NCI-H345 (cell line): ENCODE measurements at regions not wholly inside any gene's neighbourhood (a gene's known extent, or its start where the extent isn't known, plus 50 kb on each side); places are given as distances from the start of the nearest gene placed in this dataset.
A peak's percentile ranks its signal among the peaks of the same experiment; 100 is the strongest.
"Not testable (repeated sequence)": the region's sequence is repeated elsewhere in the genome, so short reads cannot be mapped to it uniquely, and the experiment has no call there.

Source experiments
- DNase-seq: peaks from one replicate; lab custom pipeline; 2025; lab: John Stamatoyannopoulos, UW

DNA sequence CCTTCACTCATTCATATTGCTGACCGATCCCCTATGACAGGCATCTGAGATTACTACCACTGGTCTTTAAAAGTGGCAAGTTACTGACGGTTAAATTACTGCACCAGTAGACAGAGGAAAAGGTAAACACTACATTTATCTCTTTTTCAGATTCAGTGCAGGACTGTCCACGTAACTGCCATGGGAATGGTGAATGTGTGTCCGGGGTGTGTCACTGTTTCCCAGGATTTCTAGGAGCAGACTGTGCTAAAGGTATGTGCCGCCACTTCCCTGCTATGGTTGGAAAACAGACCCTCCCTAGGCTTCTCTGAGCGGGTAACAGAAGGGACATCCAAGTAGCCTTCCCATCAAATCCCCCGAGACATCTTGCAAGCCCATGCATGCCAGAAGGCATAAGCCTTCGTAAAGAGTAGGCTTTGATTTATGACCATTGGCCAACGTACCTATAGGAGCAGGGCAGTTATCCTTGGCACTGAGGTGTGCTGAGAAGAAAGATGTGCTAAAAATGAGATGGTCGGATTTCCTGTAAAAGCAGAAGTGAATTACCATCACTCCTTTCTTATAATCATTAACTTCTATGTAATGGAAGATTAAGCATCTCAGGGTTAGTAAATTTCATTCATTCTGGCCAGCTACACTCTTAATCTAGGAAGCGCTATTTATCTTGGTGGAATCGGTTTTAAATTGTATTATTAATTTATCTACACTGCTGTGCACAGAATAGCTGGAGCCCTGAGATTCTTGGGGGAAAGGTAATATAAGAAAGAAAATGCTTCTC is 193.4 kb upstream of the WWC1 start:
- no peak for DNase-seq

DNA sequence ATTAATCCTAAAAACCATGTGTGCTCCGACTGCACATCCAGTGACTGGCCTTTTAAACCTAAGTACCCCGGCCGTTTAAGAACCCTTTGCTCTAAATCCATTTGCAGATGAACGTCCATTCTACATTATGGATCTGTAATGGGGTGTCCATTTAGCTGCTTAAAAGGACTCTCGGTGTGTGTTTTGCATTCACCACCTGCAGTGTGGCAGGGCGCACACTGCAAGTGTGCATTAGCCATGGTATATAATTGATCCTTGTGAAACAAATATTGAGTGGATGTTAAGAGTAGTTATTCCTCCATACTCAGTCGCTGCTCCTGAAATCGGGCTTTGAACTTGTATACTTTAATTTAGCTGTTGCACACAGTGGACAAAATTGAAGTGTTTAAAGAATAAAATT is 190.1 kb upstream of the WWC1 start:
- DNase-seq = no peak

DNA sequence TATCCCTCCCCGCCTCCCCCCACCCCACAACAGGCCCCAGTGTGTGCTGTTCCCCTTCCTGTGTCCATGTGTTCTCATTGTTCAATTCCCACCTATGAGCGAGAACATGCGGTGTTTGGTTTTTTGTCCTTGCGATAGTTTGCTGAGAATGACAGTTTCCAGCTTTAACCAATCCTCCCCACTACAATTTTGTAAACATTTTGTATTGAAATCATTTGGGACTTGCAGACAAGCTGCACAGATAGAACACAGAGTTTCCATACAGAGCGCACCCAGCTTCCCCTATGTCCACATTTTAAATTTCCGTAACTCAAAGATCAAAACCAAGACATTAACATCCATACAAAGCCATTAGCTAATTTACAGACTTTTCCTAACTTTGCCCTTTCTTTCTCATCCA is 188.4 kb upstream of the WWC1 start:
- not testable (repeated sequence) for DNase-seq

DNA sequence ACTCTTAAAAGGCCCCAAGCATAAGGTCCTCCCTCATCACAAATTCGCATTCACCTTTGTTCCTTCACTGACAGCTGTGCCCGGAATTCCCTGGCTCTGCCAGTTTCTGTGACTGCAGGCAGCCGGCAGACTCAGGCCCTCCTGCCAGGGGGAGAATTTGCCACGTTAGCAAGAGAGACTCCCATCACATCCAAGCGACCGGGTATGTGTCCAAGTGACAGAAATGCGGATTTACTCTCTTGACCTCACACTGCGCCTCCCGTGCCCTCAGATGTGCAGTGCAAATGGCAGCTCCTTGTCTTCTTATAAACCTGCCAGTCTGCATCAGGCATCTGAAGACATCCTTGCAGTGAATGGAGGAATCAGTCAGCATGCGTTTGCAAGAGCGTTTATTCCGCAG is 187.1 kb upstream of the WWC1 start:
- DNase-seq = no peak

DNA sequence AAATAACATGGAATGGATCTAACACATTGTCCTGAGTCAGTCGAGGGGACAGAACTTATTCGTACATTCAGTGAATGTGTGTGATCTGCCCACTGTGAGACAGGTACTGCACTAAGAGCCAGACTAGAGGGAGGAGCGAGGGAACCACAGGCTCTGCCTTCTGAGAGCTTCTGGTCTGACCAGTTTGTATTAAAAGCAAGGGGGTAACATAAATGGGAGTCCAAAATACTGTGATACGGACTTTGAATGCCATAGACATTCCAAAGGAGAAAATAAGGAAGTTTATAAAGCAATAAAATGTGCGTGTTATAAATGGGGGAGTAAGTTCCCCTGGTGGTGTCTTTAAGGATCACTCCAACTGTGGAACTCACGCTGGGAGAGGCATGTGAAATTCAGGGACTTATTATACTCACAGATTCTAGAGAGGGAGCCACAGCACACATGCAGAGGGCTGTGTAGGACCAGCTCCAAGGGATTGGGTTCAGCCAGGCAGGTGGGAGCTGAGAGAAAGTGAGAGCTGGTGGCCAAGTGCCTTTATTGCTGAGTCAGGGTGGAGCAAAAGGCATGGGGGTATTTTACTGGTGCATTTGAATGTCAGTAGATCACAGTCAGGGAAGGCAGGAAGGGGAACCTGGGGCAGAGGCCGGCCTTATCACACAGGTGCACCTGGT is 186.5 kb upstream of the WWC1 start:
- no peak for DNase-seq

DNA sequence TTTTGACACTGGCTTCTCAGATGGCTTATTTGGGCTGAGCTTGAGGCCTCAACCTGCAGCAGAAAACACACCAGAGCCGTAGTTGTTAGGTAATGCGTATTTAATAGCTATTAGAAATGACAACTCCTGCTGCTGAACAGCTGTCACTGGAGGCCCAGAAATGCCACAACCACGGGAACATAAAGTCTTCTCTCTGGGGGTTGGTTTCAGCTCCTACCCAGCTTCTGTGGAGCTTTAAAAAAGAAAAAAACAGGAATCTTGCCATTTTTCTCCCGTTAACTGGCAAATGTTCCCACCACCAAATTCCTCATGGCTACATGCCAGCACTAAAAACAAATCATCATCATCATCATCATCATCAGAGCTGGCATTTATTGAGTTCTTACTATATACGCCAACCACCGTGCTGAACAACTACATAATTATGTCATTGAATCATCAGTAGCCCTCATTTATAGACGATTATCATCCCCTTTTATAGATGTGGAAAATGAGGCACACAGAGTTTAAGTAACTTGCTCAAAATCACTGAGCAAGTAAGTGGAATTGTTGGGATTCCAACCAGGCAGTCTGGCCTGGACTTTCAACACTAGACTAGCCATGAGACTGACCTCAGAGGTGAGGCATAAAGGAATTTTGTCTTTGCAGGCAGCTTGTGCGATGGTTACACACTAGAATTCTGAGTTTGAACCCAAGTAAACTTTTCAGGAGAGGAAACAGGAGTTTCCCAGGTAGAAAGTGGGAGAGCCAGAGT is 185.3 kb upstream of the WWC1 start:
- no peak for DNase-seq

DNA sequence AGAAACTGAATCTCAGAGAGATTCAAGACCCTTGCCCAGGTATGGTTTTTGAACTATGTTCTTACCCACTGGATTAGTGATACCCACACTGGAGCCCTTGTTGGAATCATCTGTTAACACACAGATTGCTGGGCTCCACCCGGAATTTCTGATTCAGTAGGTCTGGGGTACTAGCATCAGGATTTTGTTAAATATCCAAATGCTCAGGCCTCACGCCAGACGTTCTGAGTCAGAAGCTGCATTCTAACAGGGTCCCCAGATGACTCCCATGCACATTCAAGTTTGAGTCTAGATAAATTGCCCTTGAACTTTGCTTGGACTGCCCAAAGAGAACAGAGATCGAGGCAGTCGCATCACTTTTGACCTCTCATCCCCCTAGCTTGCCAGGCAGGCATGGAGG is 182.0 kb upstream of the WWC1 start:
- no peak for DNase-seq

DNA sequence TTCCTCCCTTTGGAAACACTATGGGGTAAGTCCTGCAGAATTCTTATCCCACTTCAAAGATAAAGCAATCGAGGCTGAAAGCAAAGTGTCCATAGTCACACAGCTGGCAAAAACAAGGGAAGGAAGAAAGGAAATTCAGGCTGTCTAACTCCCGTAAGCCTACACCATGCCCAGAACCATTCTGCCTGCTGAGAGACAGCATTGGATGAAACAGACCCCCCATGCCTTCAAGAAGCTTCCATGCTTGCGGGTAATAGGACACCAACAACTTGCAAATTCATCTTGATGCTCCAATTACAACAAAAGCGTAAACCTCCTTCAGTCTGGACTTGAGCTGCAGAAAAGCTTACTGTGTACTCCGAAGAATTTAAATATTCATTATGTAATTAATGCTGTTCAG is 181.1 kb upstream of the WWC1 start:
- DNase-seq = no peak

DNA sequence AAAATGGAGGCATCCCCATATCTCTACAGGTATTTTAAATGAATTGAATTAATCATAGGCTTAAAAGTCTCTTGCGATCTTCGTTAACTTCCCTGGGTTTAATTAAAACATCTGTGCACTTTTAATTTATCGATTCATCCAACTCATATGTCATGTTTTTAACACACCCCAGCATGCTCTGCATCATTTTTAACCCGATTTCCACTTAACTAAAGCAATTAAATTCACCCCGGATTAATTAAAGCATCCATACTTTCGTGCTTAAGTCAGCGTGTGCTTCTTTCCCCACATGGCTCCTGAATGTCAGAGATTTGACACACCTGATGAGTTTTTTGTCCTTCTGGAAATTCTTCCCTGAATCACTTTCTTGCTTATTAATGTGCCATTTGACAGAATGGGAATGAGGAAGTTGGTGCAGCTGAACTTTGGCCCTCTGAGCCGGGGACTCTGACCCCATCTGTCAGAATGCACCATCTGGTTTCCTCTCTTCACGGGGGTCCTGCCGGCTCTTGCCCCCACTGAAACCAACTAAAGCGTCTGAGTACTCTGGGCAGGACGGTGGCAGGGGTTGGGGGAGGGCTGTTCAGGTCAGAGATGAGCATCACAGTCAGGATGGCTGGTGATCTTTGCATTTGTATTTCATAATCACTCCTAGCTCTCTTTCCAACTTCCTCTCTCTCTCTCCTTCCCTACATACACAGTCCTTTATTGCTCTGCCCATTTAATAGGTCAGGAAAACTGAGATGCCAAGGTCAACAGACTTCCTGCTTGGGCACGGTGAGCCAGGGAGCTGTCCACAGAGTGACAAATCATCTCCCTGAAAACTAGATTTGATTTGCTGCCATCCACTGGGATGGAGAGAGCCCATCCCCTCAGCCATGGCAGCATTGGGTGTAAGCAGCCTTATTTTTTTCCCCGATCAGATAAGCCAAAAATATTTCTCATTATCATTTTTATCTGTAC is 180.3 kb upstream of the WWC1 start:
- no peak for DNase-seq

DNA sequence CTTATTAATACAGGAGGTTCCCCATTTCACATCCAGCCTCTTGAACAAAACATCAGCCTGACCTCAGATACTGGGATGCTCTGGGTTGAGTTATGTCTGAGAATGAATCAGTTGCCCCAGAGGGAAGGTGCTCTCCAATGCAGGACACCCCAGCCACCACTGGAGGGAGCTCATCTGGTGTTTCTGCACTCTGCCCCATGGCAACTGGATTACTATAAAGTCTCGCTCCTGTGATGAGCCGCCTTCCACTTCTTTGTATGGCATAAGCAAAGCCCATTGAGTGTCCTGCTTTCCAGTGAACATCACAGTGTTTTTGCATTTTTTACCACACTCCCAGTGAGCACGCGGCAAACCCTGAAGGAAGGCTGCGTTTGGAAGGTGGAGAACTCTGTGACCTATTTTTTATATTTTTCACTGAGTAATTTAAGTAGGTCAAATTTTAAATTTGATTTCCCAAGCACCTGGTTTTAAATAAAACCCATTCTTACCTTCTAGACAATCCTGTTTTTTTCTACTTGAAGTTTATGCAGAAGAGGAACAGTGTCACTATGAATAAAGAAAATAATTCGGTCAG is 176.9 kb upstream of the WWC1 start:
- peak; percentile 16 for DNase-seq

DNA sequence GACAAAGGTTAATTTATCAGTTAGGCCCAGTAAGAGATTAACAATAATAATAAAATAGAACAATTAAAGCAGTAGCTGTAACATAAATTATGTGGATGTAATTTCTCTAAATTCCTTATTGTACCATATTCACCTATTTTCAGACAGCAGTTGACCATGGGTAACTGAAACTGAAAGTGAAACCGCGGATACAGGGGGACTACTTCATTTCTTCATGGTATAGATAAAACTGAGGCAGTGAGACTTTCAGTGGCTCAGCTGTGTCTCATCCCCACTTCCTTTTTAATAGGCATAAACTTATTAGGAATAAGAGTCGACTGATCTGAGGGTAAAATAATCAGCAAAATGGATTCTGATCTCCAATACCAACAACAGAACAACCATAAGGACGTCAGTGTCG is 174.0 kb upstream of the WWC1 start:
- no peak for DNase-seq

DNA sequence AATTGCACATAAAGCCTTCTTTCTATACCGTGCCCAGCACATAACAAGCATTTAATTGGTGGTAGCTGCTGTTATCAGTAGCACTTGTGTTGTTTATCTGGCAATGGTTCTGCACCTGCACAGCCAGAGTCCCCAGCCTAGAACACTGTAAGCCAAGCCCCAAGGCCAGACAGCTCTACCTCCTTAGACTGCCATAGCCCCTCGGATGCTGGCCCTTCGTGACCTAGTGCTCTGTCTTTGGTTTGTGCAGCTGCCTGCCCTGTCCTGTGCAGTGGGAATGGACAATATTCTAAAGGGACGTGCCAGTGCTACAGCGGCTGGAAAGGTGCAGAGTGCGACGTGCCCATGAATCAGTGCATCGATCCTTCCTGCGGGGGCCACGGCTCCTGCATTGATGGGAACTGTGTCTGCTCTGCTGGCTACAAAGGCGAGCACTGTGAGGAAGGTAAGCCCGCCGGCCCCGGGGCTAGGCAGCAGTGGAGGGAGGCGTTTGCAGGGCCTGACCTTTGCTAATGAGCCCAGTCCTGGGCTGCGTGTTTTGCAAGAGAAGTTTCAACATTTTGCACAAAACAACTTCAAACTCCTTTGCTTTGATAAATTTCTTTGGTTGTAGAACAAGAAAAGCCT is 173.3 kb upstream of the WWC1 start:
- no peak for DNase-seq

DNA sequence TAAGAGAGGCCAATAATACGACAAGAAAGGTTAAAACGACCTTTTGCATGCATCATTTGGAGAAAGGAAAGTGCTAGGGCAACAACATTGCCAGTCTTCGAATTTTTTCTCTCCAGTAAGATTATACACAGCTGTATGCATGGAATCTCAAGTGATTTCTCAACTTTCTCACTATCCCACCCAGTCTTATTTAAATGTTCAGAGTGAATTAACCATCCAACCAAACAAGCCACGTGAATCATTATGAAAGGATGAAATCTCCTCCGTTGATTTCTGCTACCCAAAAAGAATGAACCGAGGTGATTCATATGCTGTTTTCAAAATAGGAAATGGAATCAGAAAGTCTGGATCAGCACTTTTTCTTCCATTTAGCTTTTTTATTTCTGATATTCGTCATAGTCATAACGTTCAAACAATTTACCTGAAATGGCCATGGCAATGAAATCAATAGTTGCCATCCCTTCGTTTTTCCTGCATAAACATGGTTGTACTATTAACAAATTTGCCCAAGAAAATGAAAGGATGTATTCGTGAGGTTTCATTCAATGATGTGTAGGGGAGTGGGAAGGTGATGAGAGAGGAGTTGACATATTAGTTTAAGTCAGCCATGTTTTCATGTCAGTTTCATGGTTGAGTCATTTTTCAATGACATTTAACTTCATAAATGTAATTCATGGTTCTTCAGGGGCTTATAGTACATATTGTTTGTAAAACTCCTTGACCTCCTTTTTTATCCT is 170.9 kb upstream of the WWC1 start:
- no peak for DNase-seq

DNA sequence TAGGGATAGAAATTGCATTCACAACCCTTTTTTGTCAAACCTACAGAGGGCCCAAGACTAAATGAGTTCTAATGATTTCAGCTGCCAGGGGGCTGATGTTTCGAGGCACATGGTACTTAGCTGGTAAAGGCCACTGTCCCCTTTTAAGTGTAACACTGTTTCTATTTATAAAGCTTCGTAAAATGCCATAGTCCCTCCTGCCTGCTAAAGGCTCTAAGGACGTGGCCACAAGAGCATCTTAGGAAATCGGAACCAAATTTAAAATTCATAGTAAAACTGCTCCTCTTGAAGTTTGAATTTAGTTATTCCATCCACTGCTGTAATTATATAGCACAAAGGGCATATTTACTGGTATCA is 170.3 kb upstream of the WWC1 start:
- no peak for DNase-seq

DNA sequence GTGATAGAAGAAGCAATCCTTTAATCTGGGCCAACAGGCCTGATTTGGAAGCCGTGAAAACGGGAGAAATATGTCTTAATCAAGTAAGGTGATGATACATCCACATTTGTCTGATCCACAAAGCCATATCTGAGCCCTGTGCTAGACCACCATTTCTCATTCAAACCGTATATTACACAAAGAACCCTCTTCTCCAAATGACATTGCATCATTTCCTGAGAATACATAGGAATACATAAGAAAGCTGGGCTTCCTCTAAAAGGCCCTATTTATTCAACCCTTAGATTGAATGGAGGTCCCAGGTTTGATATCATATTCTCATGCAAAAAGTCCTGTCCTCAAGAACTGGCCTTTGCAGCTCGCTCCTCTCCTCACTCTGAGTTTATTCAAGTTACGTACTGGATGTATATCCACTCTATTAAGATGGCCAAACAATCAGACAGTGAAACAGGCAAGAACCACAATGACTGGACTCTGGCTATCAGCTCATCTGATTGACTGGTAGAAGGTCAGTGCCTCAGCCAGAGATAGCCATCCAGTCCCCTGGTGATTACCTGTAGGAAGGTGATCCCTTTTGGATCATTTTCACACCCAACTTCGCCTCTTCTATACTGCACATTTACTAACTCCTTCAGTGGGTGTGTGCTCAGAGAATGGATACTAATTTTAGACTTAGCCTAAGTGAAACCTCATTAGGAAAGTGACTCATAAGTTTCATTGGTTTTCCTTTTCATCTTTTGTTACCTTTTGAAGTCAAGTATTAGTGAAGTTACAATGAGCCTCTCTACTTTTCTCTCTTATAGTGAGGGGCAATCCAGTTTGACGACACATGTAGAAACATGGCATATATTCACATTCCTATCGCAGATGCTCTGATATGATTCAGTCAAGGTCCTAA is 167.6 kb upstream of the WWC1 start:
- DNase-seq = no peak

DNA sequence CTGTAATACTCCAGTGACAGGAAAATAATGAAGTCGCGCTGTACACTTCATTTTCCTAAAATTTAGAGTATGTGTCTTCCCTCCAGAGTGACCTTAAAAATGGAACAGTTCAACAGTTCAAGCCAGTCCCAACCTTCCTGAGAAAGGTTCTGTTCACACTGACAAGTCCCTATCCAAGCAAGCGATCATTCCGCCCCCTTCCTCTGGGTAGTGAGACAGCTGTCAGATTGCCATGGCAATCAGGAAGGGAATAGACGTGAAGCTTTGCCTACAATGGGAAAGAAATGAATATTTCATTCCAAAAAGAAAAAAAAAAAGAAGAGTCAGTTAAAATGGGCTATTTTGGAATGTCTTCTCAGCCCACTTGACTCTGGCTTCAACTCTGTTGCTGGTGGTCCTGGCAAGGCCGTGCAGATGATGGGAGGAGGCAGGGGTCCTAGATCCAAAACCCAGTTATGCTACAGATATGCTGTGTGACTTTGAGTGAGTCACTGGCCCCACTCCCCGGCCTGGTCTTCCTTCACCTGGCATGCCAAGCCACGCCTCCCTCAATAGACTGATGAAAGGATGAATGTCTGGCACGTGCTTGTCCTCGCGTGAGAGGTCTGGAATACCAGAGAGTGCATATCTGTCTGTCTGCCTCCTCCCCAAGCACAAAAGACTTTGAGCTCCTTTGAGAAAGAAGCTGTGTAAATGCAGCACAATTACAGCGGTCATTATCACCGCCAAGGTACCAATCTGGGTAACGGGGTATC is 165.8 kb upstream of the WWC1 start:
- DNase-seq = no peak

DNA sequence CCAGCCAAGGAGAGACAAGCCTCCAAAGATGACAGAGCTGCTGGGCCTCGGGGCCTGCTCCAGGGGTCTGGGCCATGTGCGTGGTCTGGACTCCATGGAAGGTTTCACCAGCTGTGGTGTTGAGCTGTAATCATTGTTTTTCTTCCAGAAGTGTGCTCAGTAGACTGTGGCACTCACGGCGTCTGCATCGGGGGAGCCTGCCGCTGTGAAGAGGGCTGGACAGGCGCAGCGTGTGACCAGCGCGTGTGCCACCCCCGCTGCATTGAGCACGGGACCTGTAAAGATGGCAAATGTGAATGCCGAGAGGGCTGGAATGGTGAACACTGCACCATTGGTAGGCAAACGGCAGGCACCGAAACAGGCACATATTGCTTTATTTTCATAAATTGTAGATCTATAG is 164.8 kb upstream of the WWC1 start:
- no peak for DNase-seq

DNA sequence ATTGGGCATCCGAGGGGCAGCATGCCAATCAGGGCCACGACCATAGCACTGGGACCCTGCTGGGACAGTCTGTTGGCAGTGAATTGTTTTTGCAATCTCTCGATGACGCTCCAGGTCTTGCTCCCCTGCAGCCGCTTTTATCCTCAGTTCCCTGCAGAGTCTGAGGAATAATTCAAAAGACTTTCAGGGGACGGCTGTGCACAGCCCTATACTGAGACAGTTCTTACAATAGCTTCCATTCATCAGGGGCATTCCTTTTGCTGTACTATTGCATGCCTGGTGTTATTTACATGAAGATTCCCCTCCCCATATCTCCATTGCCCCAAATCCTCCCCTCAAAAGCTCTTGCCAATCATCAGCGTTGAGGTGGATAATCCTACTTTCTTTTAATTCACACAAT is 163.3 kb upstream of the WWC1 start:
- DNase-seq = no peak

DNA sequence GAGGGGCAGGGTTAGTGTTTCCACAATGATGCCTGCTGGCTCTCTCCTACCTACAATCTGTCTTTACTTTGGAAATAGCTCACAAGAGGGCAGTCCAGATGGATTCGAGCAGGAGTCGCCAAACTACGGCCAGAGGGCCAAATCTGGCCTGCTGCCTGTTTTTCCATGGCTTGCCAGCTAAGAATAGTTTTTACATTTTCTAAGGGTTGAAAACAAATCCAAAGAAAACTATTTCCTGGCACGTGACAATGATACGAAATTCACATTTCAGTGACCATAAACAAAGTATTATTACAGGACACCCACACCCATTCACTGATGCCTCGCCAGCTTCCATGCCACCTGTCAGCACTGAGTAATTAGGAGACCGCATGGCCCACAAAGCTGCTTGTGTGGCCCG is 162.9 kb upstream of the WWC1 start:
- DNase-seq = no peak
